ENCODE measurements at regions not wholly inside any gene's neighbourhood (a gene's known extent, or its start where the extent isn't known, plus 50 kb on each side); places are given as distances from the start of the nearest gene placed in this dataset.

DNA sequence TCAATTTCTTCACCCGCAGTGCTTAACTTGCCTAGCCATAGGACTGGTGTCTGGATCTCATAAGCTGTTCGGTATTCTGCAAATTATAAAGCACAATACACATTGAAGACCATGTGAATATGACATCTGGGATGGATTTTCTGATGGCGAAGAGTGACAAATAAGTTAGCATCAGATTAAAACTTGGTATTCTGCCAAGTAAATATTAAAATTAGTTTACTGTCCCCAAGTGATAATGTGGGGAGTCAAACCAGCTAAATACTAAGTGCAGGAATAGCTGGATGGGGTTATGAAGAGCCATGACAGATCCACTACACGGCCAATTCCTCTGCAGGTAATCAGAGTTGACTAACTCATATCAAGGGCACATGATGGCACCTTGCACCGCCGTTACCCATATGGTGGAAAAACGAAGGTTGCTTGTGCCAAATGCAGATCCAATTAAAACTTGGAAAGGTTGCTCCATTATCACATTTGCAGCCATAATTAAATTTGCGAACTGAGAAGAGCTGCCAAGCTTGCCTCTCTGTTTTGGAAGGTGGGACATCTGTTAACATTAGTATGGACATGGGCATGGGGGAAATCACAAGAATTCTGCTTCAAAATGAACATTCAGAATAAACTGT is 114.9 kb upstream of the TOM1L1 start:
- TF ChIP-seq, protein P1, sequence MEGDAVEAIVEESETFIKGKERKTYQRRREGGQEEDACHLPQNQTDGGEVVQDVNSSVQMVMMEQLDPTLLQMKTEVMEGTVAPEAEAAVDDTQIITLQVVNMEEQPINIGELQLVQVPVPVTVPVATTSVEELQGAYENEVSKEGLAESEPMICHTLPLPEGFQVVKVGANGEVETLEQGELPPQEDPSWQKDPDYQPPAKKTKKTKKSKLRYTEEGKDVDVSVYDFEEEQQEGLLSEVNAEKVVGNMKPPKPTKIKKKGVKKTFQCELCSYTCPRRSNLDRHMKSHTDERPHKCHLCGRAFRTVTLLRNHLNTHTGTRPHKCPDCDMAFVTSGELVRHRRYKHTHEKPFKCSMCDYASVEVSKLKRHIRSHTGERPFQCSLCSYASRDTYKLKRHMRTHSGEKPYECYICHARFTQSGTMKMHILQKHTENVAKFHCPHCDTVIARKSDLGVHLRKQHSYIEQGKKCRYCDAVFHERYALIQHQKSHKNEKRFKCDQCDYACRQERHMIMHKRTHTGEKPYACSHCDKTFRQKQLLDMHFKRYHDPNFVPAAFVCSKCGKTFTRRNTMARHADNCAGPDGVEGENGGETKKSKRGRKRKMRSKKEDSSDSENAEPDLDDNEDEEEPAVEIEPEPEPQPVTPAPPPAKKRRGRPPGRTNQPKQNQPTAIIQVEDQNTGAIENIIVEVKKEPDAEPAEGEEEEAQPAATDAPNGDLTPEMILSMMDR (IDR thresholded peaks at IDR 0.05), result no peak
- TF ChIP-seq POLR2A (IDR thresholded peaks at IDR 0.05) (no peak), POLR2AphosphoS5 (IDR thresholded peaks at IDR 0.05) (no peak)
